K562 (cell line): ENCODE measurements at regions not wholly inside any gene's neighbourhood (a gene's known extent, or its start where the extent isn't known, plus 50 kb on each side); places are given as distances from the start of the nearest gene placed in this dataset.

Source experiments
- ATAC-seq: fragments of 200-7000 bp; cut with Tn5 transposase; 3 replicates; pipeline ENCODE4 v1.9.1; 2020; ENCODE audit warnings: moderate library complexity
- BruUV-seq: library from RNA; stranded (reverse); fragments of 400-500 nt; replicated peaks from 2 replicates; lab custom pipeline; 2021; lab: Mats Ljungman, UMichigan
- CTCF ChIA-PET: fragments of 300-600 bp; formaldehyde crosslinking; extraction: SDS; loops from one replicate; lab custom pipeline; 2021; ENCODE audit warnings: low intra/inter-chr PET ratio; lab: Yijun Ruan, JAX
- POLR2A ChIA-PET: fragments of 300-600, 350-650 bp; sonication (Branson Sonifier 250); formaldehyde crosslinking; extraction: SDS; loops from one replicate; lab custom pipeline; 2021; ENCODE audit warnings: antibody characterized with exemption, inconsistent platforms; lab: Yijun Ruan, JAX
- DNase-seq, 4 experiments: peaks; one replicate each; pipeline versions ENCODE4 v3.0.0 to v3.0.0-alpha.2; 2011 to 2018; ENCODE audit warnings: low spot score in 3 of 4, mixed read lengths in 3 of 4; ENCODE audit errors: extremely low read depth in 1 of 4
- FAIRE-seq: peaks from 2 replicates; lab custom pipeline; 2011; peaks lifted over from hg19 to GRCh38; lab: Jason Lieb, UNC
- H2AFZ ChIP-seq: 2 replicates; pipeline ENCODE4 v1.6.0; 2011; ENCODE audit warnings: low read depth, low read length, control low read depth, inconsistent platforms
- H3K27ac ChIP-seq: fragments of 200-600 bp; 3 replicates; pipeline ENCODE4 v1.8.0; 2011; ENCODE audit warnings: low read depth, mild to moderate bottlenecking, control low read depth, inconsistent platforms, low read length, moderate library complexity, mixed read lengths; ENCODE audit errors: extremely low read depth
- H3K27me3 ChIP-seq, 2 experiments: fragments of 300-600 bp in 1 of 2; 2 replicates in 1 of 2; 3 replicates in 1 of 2; pipeline versions ENCODE4 v1.6.0 to v1.8.0; 2011; ENCODE audit warnings: inconsistent platforms in 2 of 2, low read length in 2 of 2, mild to moderate bottlenecking in 1 of 2, mixed read lengths in 1 of 2, moderate library complexity in 1 of 2; ENCODE audit not compliant: control insufficient read depth in 2 of 2, insufficient read depth in 2 of 2
- H3K36me3 ChIP-seq: fragments of 300-600 bp; 3 replicates; pipeline ENCODE4 v1.8.0; 2011; ENCODE audit warnings: mild to moderate bottlenecking, low read length, inconsistent platforms; ENCODE audit not compliant: control insufficient read depth, insufficient read depth
- H3K4me1 ChIP-seq, 2 experiments: fragments of 200-600 bp in 1 of 2; replicated peaks in 1 of 2; 2 replicates in 1 of 2; 3 replicates in 1 of 2; pipeline versions ENCODE4 v1.5.1 to v1.8.0; 2011; ENCODE audit warnings: inconsistent platforms in 2 of 2, low read length in 2 of 2, mild to moderate bottlenecking in 1 of 2, mixed read lengths in 1 of 2, moderate library complexity in 1 of 2; ENCODE audit not compliant: control insufficient read depth in 2 of 2, insufficient read depth in 2 of 2
- H3K4me2 ChIP-seq: 2 replicates; pipeline ENCODE4 v1.6.1; 2011; ENCODE audit warnings: low read length, control low read depth, inconsistent platforms, mixed read lengths; ENCODE audit not compliant: insufficient read depth
- H3K4me3 ChIP-seq: fragments of 200-600 bp; sonication (generic), shearing (Covaris generic); 2 replicates; pipeline ENCODE4 v1.5.1; 2016; ENCODE audit warnings: control low read depth, inconsistent platforms
- H3K79me2 ChIP-seq: fragments of 200-600 bp; 3 replicates; pipeline ENCODE4 v1.8.0; 2011; ENCODE audit warnings: low read length, inconsistent platforms; ENCODE audit not compliant: control insufficient read depth, insufficient read depth
- H3K9ac ChIP-seq, 2 experiments: 2 replicates each; pipeline versions ENCODE4 v1.6.0 to v1.6.1; 2011; ENCODE audit warnings: low read depth in 2 of 2, low read length in 2 of 2, control low read depth in 1 of 2, inconsistent platforms in 1 of 2, mild to moderate bottlenecking in 1 of 2, mixed read lengths in 1 of 2; ENCODE audit not compliant: insufficient read depth in 1 of 2
- H3K9me1 ChIP-seq: one replicate; pipeline ENCODE4 v1.6.0; 2011; ENCODE audit warnings: inconsistent platforms, mild to moderate bottlenecking, low read length, moderate library complexity; ENCODE audit not compliant: control insufficient read depth, insufficient read depth
- H3K9me3 ChIP-seq: replicated peaks from 2 replicates; pipeline ENCODE4 v1.5.1; 2011; ENCODE audit warnings: low read depth, low read length, inconsistent platforms; ENCODE audit not compliant: control insufficient read depth, insufficient read depth
- H4K20me1 ChIP-seq: replicated peaks from 2 replicates; pipeline ENCODE4 v1.6.1; 2011; ENCODE audit warnings: low read length, inconsistent platforms, mixed read lengths; ENCODE audit not compliant: control insufficient read depth, insufficient read depth
- BMI1 ChIP-seq: fragments of 150-350 bp; IDR thresholded peaks from 2 replicates; pipeline ENCODE4 v1.6.1; 2014; ENCODE audit warnings: low read length
- EGR1 ChIP-seq: fragments of 450-650 bp; conservative IDR thresholded peaks from 2 replicates; pipeline ENCODE4 v1.6.1; 2017; ENCODE audit warnings: mild to moderate bottlenecking
- GABPB2 ChIP-seq: fragments of 250-450 bp; sonication (Bioruptor Pico); conservative IDR thresholded peaks from 2 replicates; pipeline ENCODE4 v1.5.1; 2021; ENCODE audit warnings: mild to moderate bottlenecking
- GTF2E2 ChIP-seq: fragments of 200-800 bp; sonication (Bioruptor generic); IDR thresholded peaks from 2 replicates; pipeline ENCODE4 v1.6.1; 2016; ENCODE audit warnings: missing genetic modification characterization, missing compliant biosample characterization
- IRF9 ChIP-seq: fragments of 450-650 bp; IDR thresholded peaks from 2 replicates; pipeline ENCODE4 v1.6.1; 2016; ENCODE audit warnings: missing biosample characterization, missing genetic modification characterization
- RBM25 ChIP-seq: fragments of 200-400 bp; formaldehyde crosslinking; IDR thresholded peaks from 2 replicates; pipeline ENCODE4 v1.6.1; 2018; ENCODE audit warnings: low read length, low read depth, moderate library complexity; ENCODE audit not compliant: severe bottlenecking
- SLC30A9 ChIP-seq: fragments of 250-450 bp; sonication (Bioruptor Pico); IDR thresholded peaks from 2 replicates; pipeline ENCODE4 v1.8.0; 2022; ENCODE audit warnings: mild to moderate bottlenecking, moderate library complexity
- TEAD2 ChIP-seq: fragments of 450-650 bp; IDR thresholded peaks from 2 replicates; pipeline ENCODE4 v1.6.1; 2016; ENCODE audit warnings: missing genetic modification characterization, control low read depth, missing compliant biosample characterization
- ZNF449 ChIP-seq: fragments of 250-450 bp; sonication (Bioruptor Pico); IDR thresholded peaks from 2 replicates; pipeline ENCODE4 v1.8.0; 2022; ENCODE audit warnings: moderate library complexity, mild to moderate bottlenecking, inconsistent platforms
- WGBS: fragments of 100-300 bp; shearing (Covaris generic); methylation state at CpG from one replicate; pipeline ENCODE4 v1.1.6; 2016; ENCODE audit warnings: low coverage, mixed read lengths; ENCODE audit not compliant: insufficient coverage; ENCODE audit errors: missing lambda C conversion rate; 5-methylcytosine and 5-hydroxymethylcytosine counted together
- in situ Hi-C: fragments of 300-500 bp; cut with MboI; formaldehyde crosslinking; loops from 4 replicates; pipeline ENCODE4 v1.15.0; 2018; ENCODE audit warnings: inconsistent platforms, mixed read lengths
- intact Hi-C: fragments of 100-400 bp; cut with micrococcal nuclease; formaldehyde crosslinking; loops from 2 replicates; pipeline ENCODE4 v1.14.2; 2022

DNA sequence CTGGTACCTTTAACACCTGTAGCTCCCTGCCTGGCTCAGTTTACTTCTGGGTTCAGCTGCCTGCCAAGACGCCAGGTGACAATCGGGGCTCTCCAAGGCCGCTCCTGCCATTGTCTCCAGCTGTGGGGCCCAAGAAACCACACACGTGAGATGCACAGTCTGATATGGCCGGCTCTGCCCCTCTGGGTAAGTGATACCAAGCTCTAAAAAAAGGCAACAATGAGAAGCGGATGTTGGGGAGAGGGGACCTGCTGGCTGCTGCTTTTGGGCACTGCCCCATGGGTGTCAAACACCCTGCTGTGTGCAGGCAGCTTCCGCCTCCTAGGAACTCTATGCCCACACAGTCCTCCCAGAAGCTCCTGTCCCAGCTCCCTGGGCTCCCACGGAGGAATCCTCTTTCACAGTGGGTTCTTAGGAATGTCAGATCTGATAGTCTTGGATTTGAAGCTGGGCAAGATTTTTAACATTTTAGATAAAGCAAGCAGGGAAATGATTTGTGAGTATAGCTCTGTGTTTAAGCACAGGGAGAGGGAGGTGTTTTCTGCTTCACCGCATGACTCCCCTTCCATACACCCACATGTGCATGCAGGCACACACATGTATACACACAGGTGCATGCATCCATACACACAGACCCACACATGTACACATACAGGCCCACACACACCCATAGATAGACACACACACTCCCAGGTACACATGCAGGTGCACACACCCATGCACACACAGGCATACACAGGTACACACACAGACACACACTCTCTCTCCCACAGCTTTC lies 1135.8 kb downstream of the BCL11B start:
- no peak overlapping the region for H3K9ac ChIP-seq
- DNase-seq = no peak
- no peaks in the 10 kb centered on the region for H3K36me3 ChIP-seq
- no peak for TF ChIP-seq EGR1
- no peak for TF ChIP-seq GTF2E2
- TF ChIP-seq IRF9 = no peak
- no peak for TF ChIP-seq GABPB2
- TF ChIP-seq ZNF449 (CRISPR knock-in tag) = no peak
- no peak for TF ChIP-seq BMI1
- TF ChIP-seq SLC30A9 = no peak
- no peak for TF ChIP-seq RBM25
- no peak for TF ChIP-seq TEAD2 (tag)
- TF ChIP-seq, all 486 proteins: peak for 0
- 5% methylated on average over 8 of the region's 9 CpGs for whole genome bisulfite sequencing
- H3K9me3 ChIP-seq = no peaks in the 10 kb centered on the region
- no peak overlapping the region for H3K4me2 ChIP-seq
- H3K4me3 ChIP-seq = no peak overlapping the region
- CTCF ChIA-PET = no interaction called here
- ATAC-seq (no peak), FAIRE-seq (no peak)
- POLR2A ChIA-PET = no interaction called here
- H3K9me1 ChIP-seq = no peaks in the 10 kb centered on the region
- no peaks in the 10 kb centered on the region for H3K27me3 ChIP-seq
- in situ Hi-C loops (no loop called here), intact Hi-C loops (no loop called here)
- no peak overlapping the region for H3K27ac ChIP-seq
- no peaks in the 10 kb centered on the region for H3K79me2 ChIP-seq
- no TSS peak for BruUV-seq
- no peaks in the 10 kb centered on the region for H4K20me1 ChIP-seq
- H3K4me1 ChIP-seq = no peaks in the 10 kb centered on the region
- H2AFZ ChIP-seq = no peak overlapping the region
